Trophoblast cell (in vitro differentiated cells and primary cell): ENCODE measurements at regions not wholly inside any gene's neighbourhood (a gene's known extent, or its start where the extent isn't known, plus 50 kb on each side); places are given as distances from the start of the nearest gene placed in this dataset.

Source experiments
- DNase-seq, 2 donors: peaks; one replicate each; pipeline ENCODE4 v3.0.0-alpha.2; 2016
- H2AFZ ChIP-seq: 2 replicates; pipeline ENCODE4 v1.6.1; 2013; ENCODE audit warnings: low read length, moderate library complexity, mild to moderate bottlenecking; ENCODE audit not compliant: insufficient read depth, poor library complexity
- H2AK5ac ChIP-seq: 2 replicates; pipeline ENCODE4 v1.6.1; 2013; ENCODE audit warnings: mild to moderate bottlenecking, low read length
- H2BK120ac ChIP-seq: 2 replicates; pipeline ENCODE4 v1.6.1; 2013; ENCODE audit warnings: low read length, mild to moderate bottlenecking, moderate library complexity; ENCODE audit not compliant: insufficient read depth, poor library complexity
- H2BK12ac ChIP-seq: 2 replicates; pipeline ENCODE4 v1.6.1; 2013; ENCODE audit warnings: mild to moderate bottlenecking, low read length, moderate library complexity
- H2BK5ac ChIP-seq: 2 replicates; pipeline ENCODE4 v1.6.1; 2013; ENCODE audit warnings: low read length, low read depth, moderate library complexity, mild to moderate bottlenecking; ENCODE audit not compliant: poor library complexity
- H3K14ac ChIP-seq: 2 replicates; pipeline ENCODE4 v1.6.1; 2013; ENCODE audit warnings: mild to moderate bottlenecking, low read length
- H3K18ac ChIP-seq: 2 replicates; pipeline ENCODE4 v1.6.1; 2013; ENCODE audit warnings: mild to moderate bottlenecking, low read length
- H3K23ac ChIP-seq: 2 replicates; pipeline ENCODE4 v1.6.1; 2013; ENCODE audit warnings: low read length
- H3K27ac ChIP-seq: 2 replicates; pipeline ENCODE4 v1.5.1; 2013; ENCODE audit warnings: low read depth, mild to moderate bottlenecking, inconsistent platforms, low read length, moderate library complexity
- H3K27me3 ChIP-seq: 2 replicates; pipeline ENCODE4 v1.6.1; 2013; ENCODE audit warnings: inconsistent platforms, mild to moderate bottlenecking, low read length, moderate library complexity; ENCODE audit not compliant: insufficient read depth
- H3K36me3 ChIP-seq, 2 experiments: 1 replicate in 1 of 2; 2 replicates in 1 of 2; pipeline ENCODE4 v1.6.1; 2013; ENCODE audit warnings: low read length in 2 of 2, mild to moderate bottlenecking in 2 of 2, moderate library complexity in 1 of 2; ENCODE audit not compliant: insufficient read depth in 2 of 2, control insufficient read depth in 1 of 2
- H3K4ac ChIP-seq: 2 replicates; pipeline ENCODE4 v1.6.1; 2013; ENCODE audit warnings: low read depth, mild to moderate bottlenecking, low read length, moderate library complexity
- H3K4me1 ChIP-seq, 2 experiments: 1 replicate in 1 of 2; 2 replicates in 1 of 2; pipeline ENCODE4 v1.6.1; 2013; ENCODE audit warnings: low read length in 2 of 2, mild to moderate bottlenecking in 2 of 2, moderate library complexity in 1 of 2; ENCODE audit not compliant: insufficient read depth in 2 of 2, control insufficient read depth in 1 of 2
- H3K4me2 ChIP-seq: 2 replicates; pipeline ENCODE4 v1.6.1; 2013; ENCODE audit warnings: inconsistent platforms, mild to moderate bottlenecking, low read length, moderate library complexity
- H3K4me3 ChIP-seq: 2 replicates; pipeline ENCODE4 v1.5.1; 2013; ENCODE audit warnings: mild to moderate bottlenecking, low read depth, low read length, inconsistent platforms
- H3K79me1 ChIP-seq: one replicate; pipeline ENCODE4 v1.6.1; 2013; ENCODE audit warnings: low read length
- H3K79me2 ChIP-seq: 2 replicates; pipeline ENCODE4 v1.6.1; 2013; ENCODE audit warnings: low read length, mild to moderate bottlenecking; ENCODE audit not compliant: control insufficient read depth, insufficient read depth, poor library complexity
- H3K9ac ChIP-seq: 2 replicates; pipeline ENCODE4 v1.6.1; 2013; ENCODE audit warnings: mild to moderate bottlenecking, low read length
- H3K9me3 ChIP-seq: 2 replicates; pipeline ENCODE4 v1.6.1; 2013; ENCODE audit warnings: low read depth, mild to moderate bottlenecking, control low read depth, inconsistent platforms, low read length; ENCODE audit not compliant: insufficient read depth
- H4K12ac ChIP-seq: 2 replicates; pipeline ENCODE4 v1.6.1; 2013; ENCODE audit warnings: low read depth, mild to moderate bottlenecking, low read length, moderate library complexity
- H4K8ac ChIP-seq: 2 replicates; pipeline ENCODE4 v1.6.1; 2013; ENCODE audit warnings: low read depth, mild to moderate bottlenecking, low read length, moderate library complexity
- H4K91ac ChIP-seq: one replicate; pipeline ENCODE4 v1.6.1; 2013; ENCODE audit warnings: low read depth, mild to moderate bottlenecking, low read length, moderate library complexity
- WGBS: extraction: QIAGEN DNeasy Blood & Tissue Kit; methylation state at CpG from one replicate; pipeline ENCODE4 v1.1.7; 2013; ENCODE audit warnings: missing lambda C conversion rate; ENCODE audit not compliant: insufficient read length, insufficient coverage; ENCODE audit errors: extremely low coverage; 5-methylcytosine and 5-hydroxymethylcytosine counted together

- WGBS, result no CpG with 5 or more reads among the region's 2 CpGs
- no peak overlapping the region for H4K12ac ChIP-seq
- no peaks in the 10 kb centered on the region for H3K36me3 ChIP-seq
- no peak overlapping the region for H2BK12ac ChIP-seq
- no peak for DNase-seq
- H3K23ac ChIP-seq, result no peak overlapping the region
- H3K4me3 ChIP-seq, result no peak overlapping the region
- H3K27me3 ChIP-seq, result no peaks in the 10 kb centered on the region
- no peak overlapping the region for H2AFZ ChIP-seq
- H3K18ac ChIP-seq, result no peak overlapping the region
- no peak overlapping the region for H2BK5ac ChIP-seq
- no peaks in the 10 kb centered on the region for H3K79me2 ChIP-seq
- no peak overlapping the region for H4K91ac ChIP-seq
- no peak overlapping the region for H3K27ac ChIP-seq
- no peak overlapping the region for H3K14ac ChIP-seq
- H4K8ac ChIP-seq, result no peak overlapping the region
- no peak overlapping the region for H3K4ac ChIP-seq
- no peak overlapping the region for H2AK5ac ChIP-seq
- no peak overlapping the region for H3K9ac ChIP-seq
- no peak overlapping the region for H2BK120ac ChIP-seq
- no peaks in the 10 kb centered on the region for H3K79me1 ChIP-seq
- H3K9me3 ChIP-seq, result no peaks in the 10 kb centered on the region
- H3K4me2 ChIP-seq, result no peak overlapping the region
- H3K4me1 ChIP-seq, result no peaks in the 10 kb centered on the region
Measured at GRCh38 chrX:39837688-39838087, 260.1 kb downstream of the BCOR start.

- no peaks in the 10 kb centered on the region for H3K27me3 ChIP-seq
- no peak overlapping the region for H3K14ac ChIP-seq
- H2BK120ac ChIP-seq, result no peak overlapping the region
- H3K4ac ChIP-seq, result no peak overlapping the region
- H4K8ac ChIP-seq, result no peak overlapping the region
- no CpG with 5 or more reads among the region's 6 CpGs for WGBS
- H3K27ac ChIP-seq, result no peak overlapping the region
- H3K23ac ChIP-seq, result no peak overlapping the region
- no peak overlapping the region for H2BK5ac ChIP-seq
- H2AFZ ChIP-seq, result no peak overlapping the region
- no peaks in the 10 kb centered on the region for H3K79me1 ChIP-seq
- H2AK5ac ChIP-seq, result no peak overlapping the region
- H3K9me3 ChIP-seq, result no peaks in the 10 kb centered on the region
- no peaks in the 10 kb centered on the region for H3K79me2 ChIP-seq
- H4K91ac ChIP-seq, result no peak overlapping the region
- no peak overlapping the region for H3K4me3 ChIP-seq
- H3K4me1 ChIP-seq, result no peaks in the 10 kb centered on the region
- no peak overlapping the region for H3K4me2 ChIP-seq
- H3K36me3 ChIP-seq, result no peaks in the 10 kb centered on the region
- no peak overlapping the region for H4K12ac ChIP-seq
- H2BK12ac ChIP-seq, result no peak overlapping the region
- no peak for DNase-seq
- H3K18ac ChIP-seq, result no peak overlapping the region
- no peak overlapping the region for H3K9ac ChIP-seq
Measured at GRCh38 chrX:39839371-39839770, 258.4 kb downstream of the BCOR start.

GRCh38 chrX:39840133-39840532 is 257.6 kb downstream of the BCOR start:
- Histone ChIP-seq H3K36me3 (no peaks in the 10 kb centered on the region), H2BK12ac (no peak overlapping the region), H2AFZ (no peak overlapping the region), H3K27me3 (no peaks in the 10 kb centered on the region), H3K4me2 (no peak overlapping the region), H3K79me2 (no peaks in the 10 kb centered on the region), H3K9me3 (no peaks in the 10 kb centered on the region), H3K79me1 (no peaks in the 10 kb centered on the region), H3K4me3 (no peak overlapping the region), H3K4me1 (no peaks in the 10 kb centered on the region), H3K23ac (no peak overlapping the region), H4K91ac (no peak overlapping the region), H2AK5ac (no peak overlapping the region), H3K14ac (no peak overlapping the region), H3K27ac (no peak overlapping the region), H2BK120ac (no peak overlapping the region), H4K8ac (no peak overlapping the region), H4K12ac (no peak overlapping the region), H3K4ac (no peak overlapping the region), H2BK5ac (no peak overlapping the region), H3K9ac (no peak overlapping the region), H3K18ac (no peak overlapping the region)
- no peak for DNase-seq
- no CpG with 5 or more reads among the region's 14 CpGs for WGBS

- H3K18ac ChIP-seq, result no peak overlapping the region
- no peak overlapping the region for H4K8ac ChIP-seq
- H3K9ac ChIP-seq, result no peak overlapping the region
- no peak overlapping the region for H3K4me3 ChIP-seq
- H4K12ac ChIP-seq, result no peak overlapping the region
- no peak overlapping the region for H3K23ac ChIP-seq
- no peaks in the 10 kb centered on the region for H3K27me3 ChIP-seq
- H3K27ac ChIP-seq, result no peak overlapping the region
- H2BK120ac ChIP-seq, result no peak overlapping the region
- H2BK12ac ChIP-seq, result no peak overlapping the region
- H3K79me1 ChIP-seq, result no peaks in the 10 kb centered on the region
- no peak overlapping the region for H2AFZ ChIP-seq
- no peaks in the 10 kb centered on the region for H3K79me2 ChIP-seq
- DNase-seq, result no peak
- H2BK5ac ChIP-seq, result no peak overlapping the region
- H3K36me3 ChIP-seq, result no peaks in the 10 kb centered on the region
- no peak overlapping the region for H3K4ac ChIP-seq
- H4K91ac ChIP-seq, result no peak overlapping the region
- H3K4me2 ChIP-seq, result no peak overlapping the region
- H3K14ac ChIP-seq, result no peak overlapping the region
- no peaks in the 10 kb centered on the region for H3K4me1 ChIP-seq
- no peaks in the 10 kb centered on the region for H3K9me3 ChIP-seq
- H2AK5ac ChIP-seq, result no peak overlapping the region
- WGBS, result no CpG with 5 or more reads among the region's 20 CpGs
Measured at GRCh38 chrX:39840581-39841093, 257.1 kb downstream of the BCOR start.
